PFSK-1 (cell line): ENCODE measurements at regions not wholly inside any gene's neighbourhood (a gene's known extent, or its start where the extent isn't known, plus 50 kb on each side); places are given as distances from the start of the nearest gene placed in this dataset.

ENCODE experiments used
- POLR2AphosphoS5 ChIP-seq: IDR thresholded peaks from 2 replicates; pipeline ENCODE4 v1.6.1; 2012; ENCODE audit warnings: low read depth, mild to moderate bottlenecking, control low read depth, low read length, moderate library complexity
- TF ChIP-seq, protein P1 (sequence below), 2 experiments: IDR thresholded peaks; 2 replicates each; pipeline versions ENCODE4 v1.6.1 to v1.8.0; 2011 to 2012; ENCODE audit warnings: low read depth in 2 of 2, low read length in 2 of 2, control low read depth in 1 of 2, inconsistent platforms in 1 of 2, mild to moderate bottlenecking in 1 of 2, moderate library complexity in 1 of 2; ENCODE audit not compliant: insufficient read depth in 1 of 2

DNA sequence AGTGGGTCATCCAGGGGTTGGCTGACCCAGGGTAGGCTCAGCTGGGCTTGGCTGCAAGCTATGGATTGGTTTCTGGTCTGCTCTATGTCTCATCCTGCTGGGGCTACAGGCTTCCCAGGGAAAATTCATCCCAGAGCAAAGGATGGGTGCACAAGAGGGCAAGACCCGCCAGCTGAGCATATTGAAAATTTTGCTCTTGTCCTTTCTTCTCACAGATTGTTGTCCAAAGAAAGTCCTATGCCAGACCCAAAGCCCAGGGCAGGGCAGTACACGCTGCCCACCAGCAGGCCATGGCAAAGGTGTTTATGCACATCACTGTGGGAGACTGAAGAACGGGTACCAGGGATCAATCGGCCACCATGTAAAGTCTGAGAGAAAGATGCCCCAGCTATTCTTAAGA lies 95.3 kb upstream of the PARP11 start:
- no peak for TF ChIP-seq POLR2AphosphoS5
- TF ChIP-seq, protein P1, sequence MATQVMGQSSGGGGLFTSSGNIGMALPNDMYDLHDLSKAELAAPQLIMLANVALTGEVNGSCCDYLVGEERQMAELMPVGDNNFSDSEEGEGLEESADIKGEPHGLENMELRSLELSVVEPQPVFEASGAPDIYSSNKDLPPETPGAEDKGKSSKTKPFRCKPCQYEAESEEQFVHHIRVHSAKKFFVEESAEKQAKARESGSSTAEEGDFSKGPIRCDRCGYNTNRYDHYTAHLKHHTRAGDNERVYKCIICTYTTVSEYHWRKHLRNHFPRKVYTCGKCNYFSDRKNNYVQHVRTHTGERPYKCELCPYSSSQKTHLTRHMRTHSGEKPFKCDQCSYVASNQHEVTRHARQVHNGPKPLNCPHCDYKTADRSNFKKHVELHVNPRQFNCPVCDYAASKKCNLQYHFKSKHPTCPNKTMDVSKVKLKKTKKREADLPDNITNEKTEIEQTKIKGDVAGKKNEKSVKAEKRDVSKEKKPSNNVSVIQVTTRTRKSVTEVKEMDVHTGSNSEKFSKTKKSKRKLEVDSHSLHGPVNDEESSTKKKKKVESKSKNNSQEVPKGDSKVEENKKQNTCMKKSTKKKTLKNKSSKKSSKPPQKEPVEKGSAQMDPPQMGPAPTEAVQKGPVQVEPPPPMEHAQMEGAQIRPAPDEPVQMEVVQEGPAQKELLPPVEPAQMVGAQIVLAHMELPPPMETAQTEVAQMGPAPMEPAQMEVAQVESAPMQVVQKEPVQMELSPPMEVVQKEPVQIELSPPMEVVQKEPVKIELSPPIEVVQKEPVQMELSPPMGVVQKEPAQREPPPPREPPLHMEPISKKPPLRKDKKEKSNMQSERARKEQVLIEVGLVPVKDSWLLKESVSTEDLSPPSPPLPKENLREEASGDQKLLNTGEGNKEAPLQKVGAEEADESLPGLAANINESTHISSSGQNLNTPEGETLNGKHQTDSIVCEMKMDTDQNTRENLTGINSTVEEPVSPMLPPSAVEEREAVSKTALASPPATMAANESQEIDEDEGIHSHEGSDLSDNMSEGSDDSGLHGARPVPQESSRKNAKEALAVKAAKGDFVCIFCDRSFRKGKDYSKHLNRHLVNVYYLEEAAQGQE (IDR thresholded peaks at IDR 0.05; ENCODE audit: insufficient read depth in 1 of 2, low read depth in 2 of 2, low read length in 2 of 2) = no peak
